Adrenal gland (tissue), 9 donors: ENCODE measurements at regions not wholly inside any gene's neighbourhood (a gene's known extent, or its start where the extent isn't known, plus 50 kb on each side); places are given as distances from the start of the nearest gene placed in this dataset.
"Not testable (repeated sequence)": the region's sequence is repeated elsewhere in the genome, so short reads cannot be mapped to it uniquely, and the experiment has no call there.

Experiments used
- DNase-seq, 7 donors: peaks; one replicate each; pipeline ENCODE4 v3.0.0-alpha.2; 2019 to 2020
- H3K27ac ChIP-seq, 5 donors: fragments of 200-600 bp; sonication (generic) in 4 of 5; 1 replicate in 3 of 5; 2 replicates in 2 of 5; pipeline versions ENCODE4 v1.5.1 to v1.8.0; 2016 to 2020; ENCODE audit warnings: mild to moderate bottlenecking in 1 of 5
- H3K27me3 ChIP-seq: fragments of 200-600 bp; 2 replicates; pipeline ENCODE4 v1.8.0; 2021
- H3K36me3 ChIP-seq, 2 donors: fragments of 200-600 bp; replicated peaks in 1 of 2; 1 replicate in 1 of 2; 2 replicates in 1 of 2; pipeline versions ENCODE4 v1.5.1 to v1.8.0; 2018 to 2022
- H3K4me1 ChIP-seq, 2 donors: fragments of 200-600 bp; replicated peaks in 1 of 2; 1 replicate in 1 of 2; 2 replicates in 1 of 2; pipeline versions ENCODE4 v1.5.1 to v1.8.0; 2018 to 2021
- H3K4me3 ChIP-seq, 4 donors: fragments of 200-600 bp; sonication (generic) in 3 of 4; one replicate each; pipeline ENCODE4 v1.5.1; 2016 to 2018
- H3K9me3 ChIP-seq, 3 donors: fragments of 200-600 bp; sonication (generic) in 1 of 3; replicated peaks in 1 of 3; 1 replicate in 2 of 3; 2 replicates in 1 of 3; pipeline versions ENCODE4 v1.5.1 to v1.8.0; 2016 to 2021
- POLR2A ChIP-seq, 2 donors: fragments of 450-650 bp; IDR thresholded peaks; one replicate each; pipeline ENCODE4 v1.6.1; 2017; ENCODE audit warnings: antibody characterized with exemption in 2 of 2, mild to moderate bottlenecking in 2 of 2, moderate library complexity in 1 of 2
- WGBS, 4 donors: extraction: QIAGEN DNeasy Blood & Tissue Kit in 2 of 4; methylation state at CpG; one replicate each; pipeline versions ENCODE4 v1.1.5 to v1.1.7; 2013 to 2017; 5-methylcytosine and 5-hydroxymethylcytosine counted together
- intact Hi-C, 2 donors: fragments of 100-400 bp; cut with DNase I; formaldehyde crosslinking; loops; one replicate each; pipeline versions ENCODE4 v1.14.1 to v1.15.0; 2022 to 2023
- TF ChIP-seq, protein P1 (sequence below), 6 experiments: fragments of 450-650 bp in 4 of 6; fragments of 200-600 bp in 2 of 6; sonication (generic) in 1 of 6; IDR thresholded peaks; 1 replicate in 5 of 6; 2 replicates in 1 of 6; pipeline versions ENCODE4 v1.5.1 to v1.8.0; 2016 to 2021; ENCODE audit warnings: antibody characterized with exemption in 6 of 6, mild to moderate bottlenecking in 2 of 6, moderate library complexity in 1 of 6
- donor health status: healthy with polysubstance abuse.
- donor health status: Bipolar disorder and iron deficiency.
- donor health status: DM: yes; HTN: yes; CAD: no.
- donor health status: DM: no; HTN: no; CAD: no.
- donor health status: DM: no; HTN: no; CAD: no.

DNA sequence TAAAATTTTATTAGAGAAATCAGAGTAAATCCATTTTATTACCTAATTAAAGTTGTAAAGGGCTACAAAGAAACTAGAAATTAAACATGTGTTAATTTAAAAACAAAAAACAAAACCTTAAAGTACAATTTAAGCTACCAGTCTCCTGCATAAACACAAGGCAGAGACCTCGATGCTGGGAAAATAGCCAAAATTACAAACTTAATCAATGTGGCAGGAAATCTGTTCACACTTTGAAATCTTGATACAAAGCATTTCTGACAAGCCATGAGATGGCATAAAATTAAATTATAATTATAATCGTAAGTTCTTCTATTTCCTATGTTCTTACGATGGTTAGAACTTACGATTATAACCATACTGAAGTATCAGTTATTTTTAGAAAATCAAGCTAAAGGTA, 158.0 kb upstream of the FREM1 start:
- no peak overlapping the region for H3K27ac ChIP-seq
- no peaks in the 10 kb centered on the region for H3K9me3 ChIP-seq
- no peak overlapping the region for H3K4me3 ChIP-seq
- intact Hi-C loops: no loop called here
- no peaks in the 10 kb centered on the region for H3K27me3 ChIP-seq
- no peak for TF ChIP-seq POLR2A (IDR thresholded peaks at IDR 0.05)
- TF ChIP-seq, protein P1, sequence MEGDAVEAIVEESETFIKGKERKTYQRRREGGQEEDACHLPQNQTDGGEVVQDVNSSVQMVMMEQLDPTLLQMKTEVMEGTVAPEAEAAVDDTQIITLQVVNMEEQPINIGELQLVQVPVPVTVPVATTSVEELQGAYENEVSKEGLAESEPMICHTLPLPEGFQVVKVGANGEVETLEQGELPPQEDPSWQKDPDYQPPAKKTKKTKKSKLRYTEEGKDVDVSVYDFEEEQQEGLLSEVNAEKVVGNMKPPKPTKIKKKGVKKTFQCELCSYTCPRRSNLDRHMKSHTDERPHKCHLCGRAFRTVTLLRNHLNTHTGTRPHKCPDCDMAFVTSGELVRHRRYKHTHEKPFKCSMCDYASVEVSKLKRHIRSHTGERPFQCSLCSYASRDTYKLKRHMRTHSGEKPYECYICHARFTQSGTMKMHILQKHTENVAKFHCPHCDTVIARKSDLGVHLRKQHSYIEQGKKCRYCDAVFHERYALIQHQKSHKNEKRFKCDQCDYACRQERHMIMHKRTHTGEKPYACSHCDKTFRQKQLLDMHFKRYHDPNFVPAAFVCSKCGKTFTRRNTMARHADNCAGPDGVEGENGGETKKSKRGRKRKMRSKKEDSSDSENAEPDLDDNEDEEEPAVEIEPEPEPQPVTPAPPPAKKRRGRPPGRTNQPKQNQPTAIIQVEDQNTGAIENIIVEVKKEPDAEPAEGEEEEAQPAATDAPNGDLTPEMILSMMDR (IDR thresholded peaks at IDR 0.05): no peak
- no peaks in the 10 kb centered on the region for H3K4me1 ChIP-seq
- DNase-seq: no peak
- 56 to 66% (median 59%) methylated on average over 4 of the region's 4 CpGs for WGBS, 4 donors
- H3K36me3 ChIP-seq: no peaks in the 10 kb centered on the region

DNA sequence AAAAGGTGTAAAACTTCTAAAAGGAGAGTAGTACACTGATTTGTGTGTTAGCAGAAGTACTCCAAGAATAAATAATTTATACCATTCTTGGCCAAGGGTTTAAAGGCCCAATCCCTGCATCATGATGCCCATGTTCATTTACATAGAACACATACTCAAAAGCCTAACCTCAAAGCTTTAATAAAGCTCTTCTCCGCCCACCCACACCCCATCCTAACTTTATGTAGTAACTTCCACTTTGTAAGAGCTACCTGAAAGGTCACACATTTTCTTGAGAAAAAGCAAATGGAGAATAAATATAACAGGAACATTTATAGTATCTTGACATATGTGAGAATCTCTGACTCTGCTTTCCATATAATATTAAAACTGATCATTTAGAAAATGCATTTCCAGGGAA, 148.8 kb upstream of the FREM1 start:
- Histone ChIP-seq H3K4me1 (no peaks in the 10 kb centered on the region), H3K36me3 (no peaks in the 10 kb centered on the region), H3K4me3 (no peak overlapping the region), H3K27me3 (no peaks in the 10 kb centered on the region), H3K27ac (no peak overlapping the region), H3K9me3 (no peaks in the 10 kb centered on the region)
- intact Hi-C loops: no loop called here
- 83 to 100% (median 90%) methylated on average over 1 of the region's 1 CpG for WGBS, 4 donors
- DNase-seq: no peak
- TF ChIP-seq POLR2A (IDR thresholded peaks at IDR 0.05): no peak
- TF ChIP-seq, protein P1 (IDR thresholded peaks at IDR 0.05): no peak

DNA sequence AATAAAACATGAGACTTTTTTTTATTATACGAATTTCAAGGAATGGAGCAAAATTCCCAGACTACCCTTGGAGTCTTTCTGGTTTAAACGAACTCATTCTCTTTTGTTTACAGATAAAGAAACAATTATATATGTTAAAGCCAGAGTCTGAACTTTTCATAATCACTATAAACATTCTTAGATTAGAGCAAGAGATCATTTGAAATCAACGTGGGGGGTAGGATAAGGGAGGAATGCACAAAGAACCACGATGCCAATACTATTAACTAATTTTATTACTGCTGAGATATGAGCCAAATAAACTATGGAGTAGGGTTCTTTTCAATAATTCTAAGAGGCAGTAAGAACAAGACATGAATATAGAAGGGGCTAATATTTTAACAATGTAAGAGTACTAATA, 148.0 kb upstream of the FREM1 start:
- Histone ChIP-seq H3K27ac (no peak overlapping the region), H3K9me3 (no peaks in the 10 kb centered on the region), H3K4me3 (no peak overlapping the region), H3K36me3 (no peaks in the 10 kb centered on the region), H3K27me3 (no peaks in the 10 kb centered on the region), H3K4me1 (no peaks in the 10 kb centered on the region)
- TF ChIP-seq POLR2A (IDR thresholded peaks at IDR 0.05): no peak
- TF ChIP-seq, protein P1 (IDR thresholded peaks at IDR 0.05): no peak
- WGBS, 4 donors: 74 to 77% (median 77%) methylated on average over 4 of the region's 4 CpGs
- intact Hi-C loops: no loop called here
- no peak for DNase-seq

DNA sequence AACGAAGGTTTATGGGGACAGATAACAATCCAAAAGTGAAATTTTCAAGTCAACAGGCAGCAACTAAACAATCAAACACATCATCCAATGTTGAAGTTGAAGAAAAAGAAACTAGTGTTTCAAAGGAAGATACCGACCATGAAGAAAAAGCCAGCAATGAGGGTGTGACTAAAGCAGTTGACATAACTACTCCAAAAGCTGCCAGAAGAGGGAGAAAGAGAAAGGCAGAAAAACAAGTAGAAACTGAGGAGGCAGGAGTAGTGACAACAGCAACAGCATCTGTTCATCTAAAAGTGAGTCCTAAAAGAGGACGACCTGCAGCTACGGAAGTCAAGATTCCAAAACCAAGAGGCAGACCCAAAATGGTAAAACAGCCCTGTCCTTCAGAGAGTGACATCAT, 145.1 kb upstream of the FREM1 start:
- TF ChIP-seq, protein P1 (IDR thresholded peaks at IDR 0.05): peak in 4 of 6 experiments; percentile 20 to 32 (median 29)
- DNase-seq, H3K4me1 ChIP-seq, H3K4me3 ChIP-seq, intact Hi-C loops, H3K36me3 ChIP-seq, H3K27ac ChIP-seq, H3K27me3 ChIP-seq, H3K9me3 ChIP-seq: not testable (repeated sequence)
- 61 to 66% (median 62%) methylated on average over 4 of the region's 4 CpGs for WGBS, 4 donors
